H1 (cell line): ENCODE measurements at regions not wholly inside any gene's neighbourhood (a gene's known extent, or its start where the extent isn't known, plus 50 kb on each side); places are given as distances from the start of the nearest gene placed in this dataset.

ENCODE experiments used
- CTCF ChIA-PET: fragments of 300-600 bp; sonication (Branson Sonifier 250); formaldehyde crosslinking; loops from one replicate; lab custom pipeline; 2021; ENCODE audit not compliant: partially characterized antibody; lab: Charles Lee
- POLR2A ChIA-PET: fragments of 300-600 bp; sonication (Branson Sonifier 250); formaldehyde crosslinking; loops from one replicate; lab custom pipeline; 2021; ENCODE audit warnings: inconsistent platforms; ENCODE audit not compliant: partially characterized antibody; lab: Charles Lee
- DNase-seq, 2 experiments: peaks; one replicate each; pipeline versions ENCODE4 v3.0.0 to v3.0.0-alpha.2; 2010 to 2022; ENCODE audit warnings: low spot score in 2 of 2, low read depth in 1 of 2, mixed read lengths in 1 of 2
- FAIRE-seq: peaks from 2 replicates; lab custom pipeline; 2011; peaks lifted over from hg19 to GRCh38; lab: Jason Lieb, UNC
- H2AFZ ChIP-seq: 2 replicates; pipeline ENCODE4 v1.8.1; 2012; ENCODE audit warnings: low read length, inconsistent platforms
- H2AK5ac ChIP-seq: 2 replicates; pipeline ENCODE4 v1.6.1; 2013; ENCODE audit warnings: low read depth, low read length
- H2BK120ac ChIP-seq: replicated peaks from 2 replicates; pipeline ENCODE3; 2013; ENCODE audit warnings: low read depth, low read length, inconsistent platforms
- H2BK12ac ChIP-seq: 2 replicates; pipeline ENCODE4 v1.6.1; 2013; ENCODE audit warnings: low read depth, low read length
- H2BK15ac ChIP-seq: 2 replicates; pipeline ENCODE4 v1.6.1; 2013; ENCODE audit warnings: low read length
- H2BK20ac ChIP-seq: 2 replicates; pipeline ENCODE4 v1.6.1; 2013; ENCODE audit warnings: low read length
- H2BK5ac ChIP-seq: 2 replicates; pipeline ENCODE4 v1.6.1; 2013; ENCODE audit warnings: low read depth, low read length
- H3K14ac ChIP-seq: 2 replicates; pipeline ENCODE4 v1.6.1; 2013; ENCODE audit warnings: inconsistent platforms; ENCODE audit not compliant: insufficient read length
- H3K18ac ChIP-seq: 2 replicates; pipeline ENCODE4 v1.6.1; 2013; ENCODE audit warnings: low read length; ENCODE audit errors: extremely low read depth
- H3K23ac ChIP-seq: 2 replicates; pipeline ENCODE4 v1.6.1; 2013; ENCODE audit warnings: inconsistent platforms; ENCODE audit not compliant: insufficient read length
- H3K23me2 ChIP-seq: 2 replicates; pipeline ENCODE4 v1.6.1; 2013; ENCODE audit warnings: low read depth, low read length
- H3K27ac ChIP-seq: 2 replicates; pipeline ENCODE4 v1.6.1; 2011; ENCODE audit warnings: low read depth, low read length, inconsistent platforms
- H3K27me3 ChIP-seq, 4 experiments: replicated peaks in 1 of 4; 1 replicate in 1 of 4; 2 replicates in 3 of 4; pipeline versions ENCODE4 v1.6.1 to v1.8.1; 2011 to 2013; ENCODE audit warnings: low read length in 3 of 4, mild to moderate bottlenecking in 3 of 4, inconsistent platforms in 2 of 4, mixed read lengths in 2 of 4, moderate library complexity in 1 of 4; ENCODE audit not compliant: control insufficient read depth in 3 of 4, insufficient read depth in 3 of 4; ENCODE audit errors: extremely low read depth in 1 of 4
- H3K36me3 ChIP-seq, 4 experiments: 2 replicates each; pipeline versions ENCODE4 v1.6.1 to v1.8.1; 2011 to 2013; ENCODE audit warnings: mild to moderate bottlenecking in 4 of 4, low read length in 3 of 4, moderate library complexity in 2 of 4, control low read depth in 1 of 4, inconsistent platforms in 1 of 4; ENCODE audit not compliant: insufficient read depth in 4 of 4, control insufficient read depth in 2 of 4
- H3K4ac ChIP-seq: replicated peaks from 2 replicates; pipeline ENCODE3; 2013; ENCODE audit warnings: low read length, low read depth, mixed read lengths, inconsistent platforms; ENCODE audit not compliant: insufficient read length
- H3K4me1 ChIP-seq, 4 experiments: replicated peaks in 1 of 4; 1 replicate in 1 of 4; 2 replicates in 3 of 4; pipeline versions ENCODE4 v1.6.1 to v1.8.1; 2011 to 2013; ENCODE audit warnings: low read length in 3 of 4, inconsistent platforms in 2 of 4, mixed read lengths in 1 of 4; ENCODE audit not compliant: insufficient read depth in 4 of 4, control insufficient read depth in 3 of 4
- H3K4me2 ChIP-seq, 2 experiments: 2 replicates each; pipeline versions ENCODE4 v1.6.1 to v1.8.1; 2011 to 2013; ENCODE audit warnings: low read depth in 2 of 2, low read length in 2 of 2, control low read depth in 1 of 2, inconsistent platforms in 1 of 2, mild to moderate bottlenecking in 1 of 2; ENCODE audit not compliant: insufficient read depth in 1 of 2
- H3K4me3 ChIP-seq, 4 experiments: fragments of 200-600, 300-600 bp in 1 of 4; sonication (generic), shearing (Covaris generic), sonication (Bioruptor Twin) in 1 of 4; 2 replicates each; pipeline versions ENCODE4 v1.5.1 to v1.8.1; 2011 to 2016; ENCODE audit warnings: low read length in 4 of 4, low read depth in 3 of 4, control low read depth in 2 of 4, inconsistent platforms in 2 of 4, mild to moderate bottlenecking in 2 of 4, mixed read lengths in 1 of 4, moderate library complexity in 1 of 4; ENCODE audit not compliant: insufficient read depth in 2 of 4; ENCODE audit errors: extremely low read depth in 1 of 4
- H3K56ac ChIP-seq: replicated peaks from 2 replicates; pipeline ENCODE3; 2013; ENCODE audit warnings: low read depth, mild to moderate bottlenecking, mixed read lengths, low read length, inconsistent platforms; ENCODE audit not compliant: insufficient read length
- H3K79me1 ChIP-seq: 2 replicates; pipeline ENCODE4 v1.6.1; 2013; ENCODE audit warnings: low read depth, low read length, control low read depth
- H3K79me2 ChIP-seq, 2 experiments: 2 replicates each; pipeline versions ENCODE4 v1.6.1 to v1.8.1; 2012 to 2013; ENCODE audit warnings: low read length in 2 of 2, mild to moderate bottlenecking in 2 of 2, inconsistent platforms in 1 of 2; ENCODE audit not compliant: insufficient read depth in 2 of 2, control insufficient read depth in 1 of 2
- H3K9ac ChIP-seq, 4 experiments: replicated peaks in 1 of 4; 1 replicate in 1 of 4; 2 replicates in 3 of 4; pipeline versions ENCODE4 v1.6.1 to v1.8.1; 2011 to 2013; ENCODE audit warnings: low read depth in 3 of 4, low read length in 3 of 4, control low read depth in 2 of 4, mild to moderate bottlenecking in 2 of 4, moderate library complexity in 2 of 4, inconsistent platforms in 1 of 4; ENCODE audit errors: extremely low read depth in 1 of 4
- H3K9me3 ChIP-seq, 2 experiments: 2 replicates each; pipeline versions ENCODE4 v1.6.1 to v1.8.1; 2012 to 2013; ENCODE audit warnings: mild to moderate bottlenecking in 2 of 2, moderate library complexity in 2 of 2, control low read depth in 1 of 2, inconsistent platforms in 1 of 2, low read depth in 1 of 2, low read length in 1 of 2, mixed read lengths in 1 of 2; ENCODE audit not compliant: insufficient read depth in 2 of 2
- H4K20me1 ChIP-seq, 2 experiments: replicated peaks in 1 of 2; 2 replicates each; pipeline versions ENCODE3 to v1.8.1; 2011 to 2013; ENCODE audit warnings: inconsistent platforms in 2 of 2, low read length in 2 of 2, mild to moderate bottlenecking in 1 of 2; ENCODE audit not compliant: insufficient read depth in 2 of 2, control insufficient read depth in 1 of 2
- H4K5ac ChIP-seq: 2 replicates; pipeline ENCODE4 v1.6.1; 2013; ENCODE audit warnings: low read length, low read depth, mixed read lengths, inconsistent platforms; ENCODE audit not compliant: insufficient read length
- H4K8ac ChIP-seq: 2 replicates; pipeline ENCODE4 v1.8.0; 2013; ENCODE audit warnings: mild to moderate bottlenecking, moderate library complexity, low read length, inconsistent platforms; ENCODE audit not compliant: insufficient read depth; ENCODE audit errors: extremely low read depth
- H4K91ac ChIP-seq: replicated peaks from 2 replicates; pipeline ENCODE3; 2013; ENCODE audit warnings: low read length, mixed read lengths, inconsistent platforms; ENCODE audit not compliant: insufficient read length
- BRCA1 ChIP-seq: IDR thresholded peaks from 2 replicates; pipeline ENCODE4 v1.6.1; 2012; ENCODE audit warnings: low read depth, low read length, improper control_type of control experiment
- FOSL1 ChIP-seq: IDR thresholded peaks from 2 replicates; pipeline ENCODE4 v1.6.1; 2011; ENCODE audit warnings: mild to moderate bottlenecking, low read depth, low read length, moderate library complexity; ENCODE audit not compliant: insufficient read depth
- JUND ChIP-seq: IDR thresholded peaks from 2 replicates; pipeline ENCODE4 v1.6.1; 2011; ENCODE audit warnings: mild to moderate bottlenecking, improper control_type of control experiment, low read length
- KDM1A ChIP-seq: fragments of 200-600, 300-600 bp; sonication (generic); IDR thresholded peaks from 2 replicates; pipeline ENCODE4 v1.7.1; 2016; ENCODE audit warnings: mild to moderate bottlenecking, low read length, borderline replicate concordance
- KDM4A ChIP-seq: IDR thresholded peaks from one replicate; pipeline ENCODE4 v1.7.1; 2012; ENCODE audit warnings: low read depth, mild to moderate bottlenecking, moderate library complexity, low read length, inconsistent platforms; ENCODE audit not compliant: severe bottlenecking
- PHF8 ChIP-seq: fragments of 200-600 bp; sonication (generic); conservative IDR thresholded peaks from 2 replicates; pipeline ENCODE4 v1.7.1; 2012; ENCODE audit warnings: low read depth, mild to moderate bottlenecking, inconsistent platforms, low read length, moderate library complexity
- POU5F1 ChIP-seq: IDR thresholded peaks from 2 replicates; pipeline ENCODE4 v1.6.1; 2011; ENCODE audit warnings: low read depth, mild to moderate bottlenecking, low read length, moderate library complexity
- RAD21 ChIP-seq, 2 experiments: IDR thresholded peaks in 1 of 2; conservative IDR thresholded peaks in 1 of 2; 2 replicates each; pipeline ENCODE4 v1.6.1; 2011; ENCODE audit warnings: low read depth in 2 of 2, low read length in 2 of 2, improper control_type of control experiment in 1 of 2, inconsistent platforms in 1 of 2, mild to moderate bottlenecking in 1 of 2, moderate library complexity in 1 of 2
- RNF2 ChIP-seq: fragments of 200-900, 300-1000 bp; sonication (generic); IDR thresholded peaks from 2 replicates; pipeline ENCODE4 v1.7.1; 2016; ENCODE audit warnings: borderline replicate concordance, low read depth, mild to moderate bottlenecking, antibody characterized with exemption, low read length; ENCODE audit not compliant: poor library complexity, severe bottlenecking; ENCODE audit errors: missing control alignments
- RXRA ChIP-seq: IDR thresholded peaks from 2 replicates; pipeline ENCODE4 v1.6.1; 2011; ENCODE audit warnings: low read depth, mild to moderate bottlenecking, low read length, moderate library complexity; ENCODE audit not compliant: insufficient read depth
- TBP ChIP-seq: IDR thresholded peaks from 2 replicates; pipeline ENCODE4 v1.6.1; 2011; ENCODE audit warnings: low read depth, low read length, improper control_type of control experiment
- YY1 ChIP-seq: IDR thresholded peaks from 2 replicates; pipeline ENCODE4 v1.6.1; 2011; ENCODE audit warnings: low read depth, mild to moderate bottlenecking, low read length
- WGBS, 2 experiments: shearing (Covaris generic) in 1 of 2; methylation state at CpG; one replicate each; pipeline versions ENCODE4 v1.1.6 to v1.1.7; 2013 to 2015; ENCODE audit warnings: low lambda C conversion rate in 2 of 2, mixed read lengths in 2 of 2, inconsistent platforms in 1 of 2, low coverage in 1 of 2, missing lambda C conversion rate in 1 of 2; ENCODE audit not compliant: insufficient replicate concordance in 2 of 2, insufficient coverage in 1 of 2, insufficient read length in 1 of 2; ENCODE audit errors: extremely low coverage in 1 of 2, missing lambda C conversion rate in 1 of 2; 5-methylcytosine and 5-hydroxymethylcytosine counted together
- TF ChIP-seq, protein P1 (sequence below): IDR thresholded peaks from 2 replicates; pipeline ENCODE4 v1.6.1; 2011; ENCODE audit warnings: low read length, improper control_type of control experiment

DNA sequence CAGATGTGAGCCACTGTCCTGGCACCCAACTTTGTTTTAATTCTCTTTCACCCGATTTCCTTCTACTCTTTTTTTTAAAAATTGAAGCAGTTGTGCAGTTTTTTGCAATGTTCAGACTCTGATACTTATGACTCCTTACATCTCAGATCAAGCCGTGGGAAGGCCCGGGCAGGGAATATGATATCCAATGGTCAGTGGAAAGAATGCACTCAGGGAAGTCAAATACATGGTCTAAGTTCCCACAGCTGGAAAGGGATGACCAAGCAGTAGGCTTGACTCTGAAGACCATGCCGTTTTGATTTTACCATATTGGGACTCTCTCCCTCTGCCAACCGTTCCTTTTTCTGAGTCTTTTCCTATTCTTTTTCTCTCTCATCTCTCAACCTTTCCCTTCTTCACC, 157.2 kb downstream of the RPLP1 start:
- 90% methylated on average over 5 of the region's 5 CpGs; no CpG with 5 or more reads in 1 of the 2 experiments for WGBS, 2 experiments
- no peaks in the 10 kb centered on the region for H3K36me3 ChIP-seq
- TF ChIP-seq PHF8 (no peak), JUND (no peak), RNF2 (no peak), RXRA (no peak), KDM4A (no peak), POU5F1 (no peak), FOSL1 (no peak), BRCA1 (no peak), KDM1A (no peak), YY1 (no peak), TBP (no peak), RAD21 (IDR thresholded peaks at IDR 0.05 in 1 of 2, conservative IDR thresholded peaks at IDR 0.05 in 1 of 2; ENCODE audit: low read depth in 2 of 2, low read length in 2 of 2) (no peak)
- TF ChIP-seq, protein P1, sequence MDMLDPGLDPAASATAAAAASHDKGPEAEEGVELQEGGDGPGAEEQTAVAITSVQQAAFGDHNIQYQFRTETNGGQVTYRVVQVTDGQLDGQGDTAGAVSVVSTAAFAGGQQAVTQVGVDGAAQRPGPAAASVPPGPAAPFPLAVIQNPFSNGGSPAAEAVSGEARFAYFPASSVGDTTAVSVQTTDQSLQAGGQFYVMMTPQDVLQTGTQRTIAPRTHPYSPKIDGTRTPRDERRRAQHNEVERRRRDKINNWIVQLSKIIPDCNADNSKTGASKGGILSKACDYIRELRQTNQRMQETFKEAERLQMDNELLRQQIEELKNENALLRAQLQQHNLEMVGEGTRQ, result no peak

More for the DNA sequence above, 157.2 kb downstream of the RPLP1 start:
- CTCF ChIA-PET, result interaction anchor here (1.7 kb wide), 1 partner anchor 34 kb away, joined by 5 read pairs; no protein-coding TSS in a partner anchor
- Histone ChIP-seq H2BK20ac (no peak overlapping the region), H3K23ac (no peak overlapping the region), H4K91ac (no peak overlapping the region), H2BK120ac (no peak overlapping the region), H2AFZ (no peak overlapping the region), H4K20me1 (no peaks in the 10 kb centered on the region), H3K4me3 (no peak overlapping the region), H3K79me1 (no peaks in the 10 kb centered on the region), H3K18ac (no peak overlapping the region), H2BK5ac (no peak overlapping the region), H2BK12ac (no peak overlapping the region), H3K27ac (no peak overlapping the region), H3K79me2 (no peaks in the 10 kb centered on the region), H3K9me3 (no peaks in the 10 kb centered on the region), H2BK15ac (no peak overlapping the region), H4K8ac (no peak overlapping the region), H3K27me3 (peaks cover 0 to 1% (median 0%) of the 10 kb centered on the region in 4 experiments; a peak in 1 of 7 replicates), H3K4me2 (no peak overlapping the region), H2AK5ac (no peak overlapping the region), H3K4ac (no peak overlapping the region), H3K4me1 (no peaks in the 10 kb centered on the region), H3K14ac (no peak overlapping the region), H3K9ac (no peak overlapping the region), H3K23me2 (no peaks in the 10 kb centered on the region), H4K5ac (no peak overlapping the region), H3K56ac (no peak overlapping the region)
- POLR2A ChIA-PET, result no interaction called here
- FAIRE-seq (no peak), DNase-seq (no peak)
